ENCODE measurements at regions not wholly inside any gene's neighbourhood (a gene's known extent, or its start where the extent isn't known, plus 50 kb on each side); places are given as distances from the start of the nearest gene placed in this dataset.

- Histone ChIP-seq H3K27ac (no peak overlapping the region), H3K4me3 (no peak overlapping the region)
Observed at GRCh38 chr2:120667981-120668380, 67.7 kb upstream of the GLI2 start.

DNA sequence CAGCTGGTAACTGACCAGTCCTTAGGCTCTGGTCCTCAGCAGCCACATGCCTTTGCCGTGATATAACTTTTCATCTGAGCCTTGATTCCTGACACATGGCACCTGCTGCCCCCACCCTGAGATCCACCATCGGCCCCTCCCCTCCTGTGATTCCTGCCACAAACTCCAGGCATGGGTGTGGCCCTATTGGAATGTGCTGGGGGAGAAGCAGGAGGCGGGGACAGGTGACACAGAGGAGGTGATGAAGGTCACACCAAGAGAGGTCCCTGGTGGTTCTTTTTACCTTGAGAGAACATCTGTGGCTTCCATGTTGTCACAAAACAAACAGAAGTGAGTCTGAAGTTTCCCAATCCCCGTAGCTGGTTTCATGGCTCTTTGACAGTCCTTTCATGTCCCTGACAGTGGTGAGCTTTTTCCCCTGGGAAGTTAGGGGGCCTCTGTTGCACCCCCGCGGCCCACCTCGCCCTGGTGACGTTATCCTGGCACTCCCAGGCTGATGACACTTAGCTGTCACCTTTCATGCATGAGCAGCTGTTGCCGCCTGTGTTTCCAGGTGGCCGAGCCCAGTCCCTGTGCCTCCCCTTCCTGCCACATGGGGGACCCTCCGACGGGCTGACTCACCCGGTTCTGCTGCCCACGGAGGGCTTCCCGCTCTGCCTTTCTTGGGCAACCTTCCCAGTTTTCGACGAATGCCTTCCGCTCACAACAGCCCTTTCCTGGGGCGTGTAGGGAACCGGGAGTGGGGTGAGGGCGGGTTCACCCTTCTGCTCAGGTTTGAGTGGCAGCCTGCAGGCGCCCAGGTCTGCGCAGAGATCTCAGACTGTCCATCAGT is 66.3 kb upstream of the GLI2 start:
- H3K4me3 ChIP-seq, result no peak overlapping the region
- no peak overlapping the region for H3K27ac ChIP-seq

DNA sequence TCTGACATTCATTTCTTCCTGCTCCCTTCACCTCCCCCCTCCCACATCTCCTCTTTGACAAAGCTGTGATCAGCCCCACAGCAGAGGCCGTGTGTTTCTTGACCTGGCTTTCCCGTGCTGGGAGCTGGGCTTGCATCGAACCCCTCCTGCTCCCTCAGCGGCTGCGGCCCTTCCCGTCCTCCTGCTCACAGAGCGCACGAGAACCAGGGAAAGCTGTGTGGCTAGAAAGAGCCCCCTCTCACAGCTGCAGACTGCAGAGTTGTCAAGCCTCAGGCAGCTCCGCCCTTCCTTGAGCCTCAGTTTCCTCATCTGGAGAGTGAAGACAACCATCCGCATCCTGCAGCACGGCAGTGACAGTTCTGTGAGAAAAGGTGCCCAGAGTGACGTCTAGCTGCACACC is 65.7 kb upstream of the GLI2 start:
- H3K27ac ChIP-seq, result no peak overlapping the region

GRCh38 chr2:120670371-120670770 is 65.3 kb upstream of the GLI2 start:
- no peak overlapping the region for H3K27ac ChIP-seq

More for the DNA sequence above, 65.7 kb upstream of the GLI2 start:
- no peak overlapping the region for H3K4me3 ChIP-seq

DNA sequence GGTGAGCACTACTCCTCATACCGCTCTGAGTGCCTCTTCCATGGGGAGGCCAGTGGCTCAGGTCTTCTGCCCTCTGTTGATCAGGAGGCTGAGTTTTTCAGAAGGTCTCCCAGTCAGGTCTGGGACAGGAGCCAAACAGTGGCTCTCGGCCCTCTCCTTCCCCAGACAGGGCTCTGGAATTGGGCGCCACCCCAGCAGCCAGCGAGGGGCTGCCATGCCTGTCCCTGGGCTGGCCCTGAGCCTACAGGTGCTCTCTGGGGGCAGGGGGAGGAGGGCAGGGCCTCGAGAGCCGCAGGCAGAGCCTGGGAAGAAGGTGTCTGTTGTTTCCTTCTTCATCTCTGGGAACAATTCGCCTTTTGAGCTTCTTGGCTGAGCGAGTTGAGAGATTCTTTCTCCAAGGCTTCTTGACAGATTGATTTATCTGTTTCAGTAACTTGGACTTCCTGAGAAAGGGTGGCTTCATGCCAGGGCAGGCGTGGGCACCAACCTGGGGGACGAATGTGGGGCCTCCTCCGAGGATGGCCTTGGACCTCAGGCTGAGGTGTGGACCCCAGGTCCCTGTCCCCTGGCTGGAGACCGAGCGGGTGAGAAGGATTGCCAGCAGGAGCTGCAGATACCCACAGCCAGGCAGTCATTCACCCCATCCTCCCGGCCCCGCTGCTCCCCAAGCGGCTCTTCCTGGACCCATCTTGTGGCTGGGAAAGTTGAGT is 64.7 kb upstream of the GLI2 start:
- Histone ChIP-seq H3K4me3 (no peak overlapping the region), H3K27ac (peak overlapping the region in 1 of 21 experiments; percentile 30)

More at GRCh38 chr2:120670371-120670770, 65.3 kb upstream of the GLI2 start:
- H3K4me3 ChIP-seq, result no peak overlapping the region

GRCh38 chr2:120672526-120673204 is 63.0 kb upstream of the GLI2 start:
- Histone ChIP-seq H3K4me3 (no peak overlapping the region), H3K27ac (no peak overlapping the region)

DNA sequence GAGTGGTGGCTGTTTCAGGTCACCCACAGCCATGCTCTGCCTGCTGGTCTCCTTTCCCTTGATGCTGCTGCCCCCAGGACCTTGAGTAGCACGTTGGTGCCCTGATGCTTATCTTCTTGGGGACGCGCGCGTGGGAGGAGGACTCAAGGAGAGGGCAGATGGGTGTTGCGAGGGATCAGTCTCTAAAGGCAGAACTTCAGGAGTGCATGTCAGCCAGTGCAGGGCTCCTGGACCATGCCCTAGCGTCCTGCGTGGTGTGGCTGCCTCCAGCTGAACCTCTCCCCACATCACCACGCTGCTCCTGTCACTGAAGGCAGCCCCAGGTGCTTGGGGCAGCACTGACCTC is 62.5 kb upstream of the GLI2 start:
- Histone ChIP-seq H3K4me3 (no peak overlapping the region), H3K27ac (no peak overlapping the region)

GRCh38 chr2:120673571-120674061 is 62.1 kb upstream of the GLI2 start:
- no peak overlapping the region for H3K27ac ChIP-seq

DNA sequence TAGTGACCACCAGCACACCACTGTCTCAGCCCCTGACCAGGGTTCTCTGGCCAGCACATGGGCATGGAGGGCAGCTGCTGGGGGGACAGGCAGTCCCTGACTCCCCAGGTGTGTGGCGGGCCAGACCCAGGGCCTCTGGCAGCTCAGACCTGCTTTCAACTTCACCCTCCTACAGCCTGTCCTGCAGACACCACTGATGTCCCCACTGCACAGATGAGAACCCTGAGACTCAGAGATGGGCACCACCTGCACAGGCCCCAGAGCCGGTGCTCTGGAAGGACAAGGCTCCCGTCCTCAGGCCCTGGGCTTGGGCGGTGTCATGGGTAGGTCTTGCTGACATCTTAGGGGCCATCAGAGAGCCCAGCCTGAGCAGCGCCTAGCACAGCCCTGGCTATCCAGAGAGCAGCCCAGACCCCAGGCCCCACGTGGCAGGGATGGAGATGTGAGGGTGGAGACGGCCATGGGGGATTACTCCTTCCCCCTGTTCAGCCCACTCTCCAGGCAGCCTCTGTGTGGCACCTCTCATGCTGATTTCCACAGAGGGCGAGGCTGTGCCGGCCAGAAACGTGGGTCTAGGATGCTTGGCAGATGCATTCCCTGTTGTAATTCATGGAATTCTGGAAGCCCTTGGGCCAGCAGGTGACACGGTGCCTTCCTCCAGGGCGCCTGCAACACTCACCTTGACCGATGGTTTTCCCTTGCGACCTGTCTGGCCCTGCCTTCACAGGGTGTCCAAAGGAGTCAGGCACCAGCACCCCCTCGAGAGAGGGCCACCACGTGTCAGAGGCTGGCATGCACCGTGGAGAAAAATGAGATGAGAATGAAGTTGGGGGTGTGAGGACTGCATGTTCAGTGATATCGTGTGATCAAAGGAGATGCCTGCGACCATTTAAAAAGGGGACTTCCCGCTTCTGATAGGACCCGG is 61.2 kb upstream of the GLI2 start:
- Histone ChIP-seq H3K27ac (no peak overlapping the region), H3K4me3 (no peak overlapping the region)

More at GRCh38 chr2:120673571-120674061, 62.1 kb upstream of the GLI2 start:
- H3K4me3 ChIP-seq, result no peak overlapping the region

- Histone ChIP-seq H3K4me3 (no peak overlapping the region), H3K27ac (no peak overlapping the region)
Observed at GRCh38 chr2:120675460-120676130, 60.1 kb upstream of the GLI2 start.

DNA sequence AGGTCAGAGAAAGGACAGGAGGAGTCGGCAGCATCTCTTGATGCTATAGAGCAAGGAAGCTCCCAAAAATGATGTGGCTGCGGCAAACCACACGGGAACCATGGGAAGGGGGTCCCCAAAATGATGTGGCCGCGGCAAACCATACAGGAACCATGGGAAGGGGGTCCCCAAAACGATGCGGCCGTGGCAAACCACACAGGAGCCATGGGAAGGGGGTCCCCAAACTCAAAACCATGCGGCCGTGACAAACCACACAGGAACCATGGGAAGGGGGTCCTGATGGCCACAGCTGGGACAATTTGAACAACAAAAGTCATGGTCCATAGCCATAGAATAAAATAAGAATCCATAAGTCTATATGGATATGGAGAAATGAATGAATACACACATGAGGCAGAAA is 58.4 kb upstream of the GLI2 start:
- no peak overlapping the region for H3K27ac ChIP-seq
- H3K4me3 ChIP-seq, result no peak overlapping the region

GRCh38 chr2:120677696-120678247 is 57.9 kb upstream of the GLI2 start:
- no peak overlapping the region for H3K27ac ChIP-seq
- no peak overlapping the region for H3K4me3 ChIP-seq

- H3K27ac ChIP-seq, result peak overlapping the region in 1 of 21 experiments; percentile 70
- no peak overlapping the region for H3K4me3 ChIP-seq
Observed at GRCh38 chr2:120678251-120678650, 57.4 kb upstream of the GLI2 start.

DNA sequence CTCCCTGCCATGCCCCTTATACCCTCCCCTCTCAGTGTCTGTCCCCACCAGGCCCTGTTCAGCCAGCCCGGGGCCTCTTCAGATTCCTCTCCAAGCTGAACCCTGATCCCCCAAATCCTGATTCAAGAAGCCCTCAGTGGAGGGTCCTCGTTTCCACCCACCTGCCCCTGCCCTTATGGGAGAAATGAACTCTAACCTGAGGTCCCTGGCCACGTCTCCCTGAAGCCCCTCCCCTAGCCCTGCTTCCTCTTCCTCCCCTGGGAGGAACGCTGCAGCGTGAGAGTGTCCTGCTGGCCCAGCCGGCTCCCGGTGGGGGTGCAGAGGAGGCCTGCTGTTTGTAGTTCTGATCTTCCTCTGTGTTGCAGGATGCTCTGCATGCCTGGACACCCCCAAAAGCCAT is 56.7 kb upstream of the GLI2 start:
- H3K27ac ChIP-seq, result peak overlapping the region in 2 of 21 experiments; percentile 17 to 70

DNA sequence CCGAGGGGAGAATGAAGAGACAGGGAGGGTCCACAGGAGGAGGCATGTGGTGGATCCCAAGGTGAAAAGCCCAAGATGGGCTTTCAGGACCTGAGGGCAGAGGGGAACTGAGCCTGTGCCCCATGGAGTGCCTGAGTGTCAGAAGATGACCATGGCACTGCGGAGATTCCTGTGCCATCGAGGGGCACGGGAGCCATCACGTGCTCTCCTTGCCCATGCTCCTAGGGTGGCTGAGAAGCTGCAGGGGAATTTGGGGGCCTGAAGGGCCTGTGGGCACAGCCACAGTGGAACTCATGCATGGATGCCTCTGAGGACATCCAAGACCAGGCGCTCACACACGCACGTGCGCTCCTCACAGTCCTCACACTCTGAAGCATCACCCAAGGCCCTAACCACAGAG is 56.1 kb upstream of the GLI2 start:
- Histone ChIP-seq H3K27ac (no peak overlapping the region), H3K4me3 (no peak overlapping the region)

More for the DNA sequence above, 56.7 kb upstream of the GLI2 start:
- H3K4me3 ChIP-seq, result no peak overlapping the region

GRCh38 chr2:120680136-120680761 is 55.4 kb upstream of the GLI2 start:
- Histone ChIP-seq H3K27ac (no peak overlapping the region), H3K4me3 (no peak overlapping the region)

DNA sequence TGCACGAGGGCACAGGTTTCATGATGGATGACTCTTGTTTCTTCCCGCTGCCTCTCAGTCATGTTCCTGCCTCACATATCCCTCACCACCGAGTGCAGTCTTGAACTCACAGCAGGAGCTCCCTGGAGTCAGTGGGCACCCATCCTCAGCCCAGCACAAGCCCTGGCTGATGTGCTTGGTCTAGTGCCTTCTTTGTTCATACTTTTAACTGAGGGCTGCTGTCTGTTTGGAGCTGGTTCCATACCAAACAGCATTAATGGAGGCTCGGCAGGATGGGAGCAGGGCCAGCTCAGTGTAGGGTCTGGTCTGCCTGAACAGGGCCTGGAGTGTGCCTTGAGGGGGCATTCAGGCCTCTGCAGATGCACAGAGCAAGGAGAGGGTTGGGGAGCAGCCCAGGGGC is 54.5 kb upstream of the GLI2 start:
- Histone ChIP-seq H3K4me3 (no peak overlapping the region), H3K27ac (no peak overlapping the region)

GRCh38 chr2:120681696-120682288 is 53.9 kb upstream of the GLI2 start:
- Histone ChIP-seq H3K4me3 (no peak overlapping the region), H3K27ac (no peak overlapping the region)

Measured in skin epidermis (tissue), 12 donors.